IMR-90 (cell line): ENCODE measurements at regions not wholly inside any gene's neighbourhood (a gene's known extent, or its start where the extent isn't known, plus 50 kb on each side); places are given as distances from the start of the nearest gene placed in this dataset.

Experiments used
- ATAC-seq: fragments of 200-7000 bp; cut with Tn5 transposase; 2 replicates; pipeline ENCODE4 v1.9.1; 2020; ENCODE audit warnings: low read depth, mild to moderate bottlenecking, moderate library complexity
- BruUV-seq: library from RNA; stranded (reverse); fragments of 400-500 nt; replicated peaks from 2 replicates; lab custom pipeline; 2021; lab: Mats Ljungman, UMichigan
- CTCF ChIA-PET: fragments of 300-600 bp; formaldehyde crosslinking; extraction: SDS; loops from one replicate; lab custom pipeline; 2021; ENCODE audit warnings: antibody characterized with exemption; lab: Yijun Ruan, JAX
- POLR2A ChIA-PET: fragments of 300-600 bp; sonication (Branson Sonifier 250); formaldehyde crosslinking; loops from one replicate; lab custom pipeline; 2022; ENCODE audit warnings: antibody characterized with exemption; ENCODE audit not compliant: unreplicated experiment; lab: Charles Lee
- DNase-seq: peaks from one replicate; pipeline ENCODE4 v3.0.0; 2013
- H2AFZ ChIP-seq: replicated peaks from 2 replicates; pipeline ENCODE3; 2013; ENCODE audit warnings: low read length, mild to moderate bottlenecking; ENCODE audit not compliant: poor library complexity
- H2AK5ac ChIP-seq: 2 replicates; pipeline ENCODE4 v1.6.1; 2013; ENCODE audit warnings: low read depth, low read length, inconsistent platforms
- H2AK9ac ChIP-seq: replicated peaks from 2 replicates; pipeline ENCODE3; 2013; ENCODE audit warnings: mild to moderate bottlenecking, low read depth, low read length, moderate library complexity; ENCODE audit not compliant: poor library complexity
- H2BK120ac ChIP-seq: 2 replicates; pipeline ENCODE4 v1.6.1; 2013; ENCODE audit warnings: low read depth, low read length, inconsistent platforms
- H2BK15ac ChIP-seq: 3 replicates; pipeline ENCODE4 v1.6.1; 2013; ENCODE audit warnings: low read depth, low read length, inconsistent platforms
- H2BK20ac ChIP-seq: 2 replicates; pipeline ENCODE4 v1.6.1; 2013; ENCODE audit warnings: low read depth, mild to moderate bottlenecking, inconsistent platforms, low read length, moderate library complexity
- H2BK5ac ChIP-seq: 2 replicates; pipeline ENCODE4 v1.6.1; 2013; ENCODE audit warnings: mild to moderate bottlenecking, low read depth, low read length, inconsistent platforms; ENCODE audit not compliant: poor library complexity, severe bottlenecking
- H3K14ac ChIP-seq: replicated peaks from 2 replicates; pipeline ENCODE4 v1.6.1; 2013; ENCODE audit warnings: low read depth, low read length, inconsistent platforms
- H3K18ac ChIP-seq: 2 replicates; pipeline ENCODE4 v1.6.1; 2013; ENCODE audit warnings: low read depth, low read length, control low read depth
- H3K23ac ChIP-seq: 2 replicates; pipeline ENCODE4 v1.6.1; 2013; ENCODE audit warnings: low read depth, low read length, inconsistent platforms
- H3K27ac ChIP-seq: 2 replicates; pipeline ENCODE4 v1.5.1; 2013; ENCODE audit warnings: mild to moderate bottlenecking, control low read depth, low read length; ENCODE audit not compliant: insufficient read depth
- H3K27me3 ChIP-seq: 2 replicates; pipeline ENCODE4 v1.6.1; 2013; ENCODE audit warnings: low read length; ENCODE audit not compliant: control insufficient read depth, insufficient read depth
- H3K36me3 ChIP-seq: 2 replicates; pipeline ENCODE4 v1.6.1; 2013; ENCODE audit warnings: low read length, mixed read lengths; ENCODE audit not compliant: control insufficient read depth, insufficient read depth
- H3K4ac ChIP-seq: 2 replicates; pipeline ENCODE4 v1.6.1; 2013; ENCODE audit warnings: low read depth, low read length, inconsistent platforms
- H3K4me1 ChIP-seq: 2 replicates; pipeline ENCODE4 v1.6.1; 2013; ENCODE audit warnings: low read length, mixed read lengths; ENCODE audit not compliant: control insufficient read depth, insufficient read depth
- H3K4me2 ChIP-seq: 2 replicates; pipeline ENCODE4 v1.6.1; 2013; ENCODE audit warnings: low read depth, mild to moderate bottlenecking, control low read depth, low read length, moderate library complexity
- H3K4me3 ChIP-seq: 2 replicates; pipeline ENCODE4 v1.5.1; 2013; ENCODE audit warnings: low read depth, mild to moderate bottlenecking, control low read depth, low read length, moderate library complexity; ENCODE audit not compliant: insufficient read depth
- H3K56ac ChIP-seq: 2 replicates; pipeline ENCODE4 v1.6.1; 2013; ENCODE audit warnings: low read length, inconsistent platforms; ENCODE audit not compliant: insufficient read depth; ENCODE audit errors: extremely low read depth
- H3K79me1 ChIP-seq, 2 experiments: 2 replicates each; pipeline ENCODE4 v1.6.1; 2013; ENCODE audit warnings: low read length in 2 of 2, inconsistent platforms in 1 of 2, low read depth in 1 of 2
- H3K9ac ChIP-seq: 2 replicates; pipeline ENCODE4 v1.6.1; 2013; ENCODE audit warnings: low read depth, low read length, control low read depth
- H3K9me1 ChIP-seq: 2 replicates; pipeline ENCODE4 v1.6.1; 2013; ENCODE audit warnings: low read length, inconsistent platforms; ENCODE audit not compliant: insufficient read depth
- H3K9me3 ChIP-seq: 2 replicates; pipeline ENCODE4 v1.6.1; 2013; ENCODE audit warnings: low read length; ENCODE audit not compliant: control insufficient read depth, insufficient read depth
- H4K20me1 ChIP-seq: 2 replicates; pipeline ENCODE4 v1.6.1; 2013; ENCODE audit warnings: low read length, inconsistent platforms; ENCODE audit not compliant: insufficient read depth
- H4K5ac ChIP-seq: 2 replicates; pipeline ENCODE4 v1.6.1; 2013; ENCODE audit warnings: mild to moderate bottlenecking, low read depth, low read length, control low read depth
- H4K8ac ChIP-seq, 2 experiments: 2 replicates each; pipeline ENCODE4 v1.6.1; 2013; ENCODE audit warnings: low read depth in 2 of 2, low read length in 2 of 2, control low read depth in 1 of 2, inconsistent platforms in 1 of 2
- H4K91ac ChIP-seq: 2 replicates; pipeline ENCODE4 v1.6.1; 2013; ENCODE audit warnings: low read depth, low read length, inconsistent platforms; ENCODE audit not compliant: insufficient read depth
- CHD1 ChIP-seq: IDR thresholded peaks from 2 replicates; pipeline ENCODE4 v1.6.1; 2012; ENCODE audit warnings: low read depth, low read length, improper control_type of control experiment
- CTCF ChIP-seq: conservative IDR thresholded peaks from 2 replicates; pipeline ENCODE4 v1.5.1; 2012; ENCODE audit warnings: mild to moderate bottlenecking, low read depth, low read length, improper control_type of control experiment
- FOS ChIP-seq: fragments of 150-350 bp; IDR thresholded peaks from 2 replicates; pipeline ENCODE4 v1.6.1; 2016; ENCODE audit warnings: low read depth, low read length
- MAZ ChIP-seq: IDR thresholded peaks from 2 replicates; pipeline ENCODE4 v1.6.1; 2012; ENCODE audit warnings: low read depth, mild to moderate bottlenecking, low read length, improper control_type of control experiment, moderate library complexity, borderline replicate concordance
- MXI1 ChIP-seq: IDR thresholded peaks from 2 replicates; pipeline ENCODE4 v1.6.1; 2012; ENCODE audit warnings: low read depth, mild to moderate bottlenecking, low read length, moderate library complexity, borderline replicate concordance
- POLR2A ChIP-seq: IDR thresholded peaks from 2 replicates; pipeline ENCODE4 v1.6.1; 2012; ENCODE audit warnings: mild to moderate bottlenecking, low read depth, low read length
- RAD21 ChIP-seq: IDR thresholded peaks from 2 replicates; pipeline ENCODE4 v1.6.1; 2012; ENCODE audit warnings: low read length, improper control_type of control experiment
- RFX5 ChIP-seq: IDR thresholded peaks from 2 replicates; pipeline ENCODE4 v1.8.0; 2012; ENCODE audit warnings: low read depth, mild to moderate bottlenecking, low read length, moderate library complexity
- WGBS, 2 experiments: methylation state at CpG; one replicate each; pipeline versions ENCODE4 v1.1.5 to v1.1.7; 2013; ENCODE audit warnings: missing lambda C conversion rate in 2 of 2; ENCODE audit not compliant: insufficient read length in 1 of 2; ENCODE audit errors: extremely low coverage in 2 of 2; 5-methylcytosine and 5-hydroxymethylcytosine counted together
- dilution Hi-C: fragments of 300-500 bp; cut with HindIII; formaldehyde crosslinking; loops from one replicate; pipeline ENCODE4 v1.14.3; 2018; ENCODE audit warnings: low sequenced_read_pairs; ENCODE audit not compliant: unreplicated experiment
- in situ Hi-C: fragments of 300-500 bp; cut with MboI; formaldehyde crosslinking; loops from 3 replicates; pipeline ENCODE4 v1.14.3; 2019; ENCODE audit warnings: low sequenced_read_pairs, inconsistent platforms, mixed read lengths
- intact Hi-C: fragments of 100-400 bp; cut with micrococcal nuclease; formaldehyde crosslinking; loops from 2 replicates; pipeline ENCODE4 v1.10.0; 2022

- no peaks in the 10 kb centered on the region for H3K9me1 ChIP-seq
These were observed 172.5 kb downstream of the QDPR start for GRCh38 chr4:17339376-17339775.

More at GRCh38 chr4:17339376-17339775, 172.5 kb downstream of the QDPR start:
- Histone ChIP-seq H2AFZ (no peak overlapping the region), H2AK5ac (no peak overlapping the region), H3K56ac (no peak overlapping the region), H4K20me1 (no peaks in the 10 kb centered on the region), H3K36me3 (no peaks in the 10 kb centered on the region), H2BK20ac (no peak overlapping the region), H3K9ac (no peak overlapping the region), H3K14ac (no peak overlapping the region), H2AK9ac (no peak overlapping the region), H3K4me3 (no peak overlapping the region), H4K8ac (no peak overlapping the region), H4K5ac (no peak overlapping the region), H2BK15ac (no peak overlapping the region), H3K18ac (no peak overlapping the region), H3K4ac (no peak overlapping the region), H3K79me1 (no peaks in the 10 kb centered on the region), H4K91ac (no peak overlapping the region), H3K4me1 (no peaks in the 10 kb centered on the region), H3K27ac (no peak overlapping the region), H3K23ac (no peak overlapping the region), H3K27me3 (peaks cover 2% of the 10 kb centered on the region; the same call in 1 of the 2 replicates), H2BK5ac (no peak overlapping the region), H2BK120ac (no peak overlapping the region), H3K9me3 (no peaks in the 10 kb centered on the region), H3K4me2 (no peak overlapping the region)
- dilution Hi-C loops (no loop called here), intact Hi-C loops (no loop called here), in situ Hi-C loops (loop anchor here (10.0 kb wide), 1 partner anchor 825 kb away; no protein-coding TSS in a partner anchor)
- WGBS, 2 experiments, result 80% methylated on average over 1 of the region's 2 CpGs; no CpG with 5 or more reads in 1 of the 2 experiments
- DNase-seq, result no peak
- POLR2A ChIA-PET, result no interaction called here
- no peak for ATAC-seq
- no TSS peak for BruUV-seq
- no peak for TF ChIP-seq MAZ
- TF ChIP-seq CTCF, result no peak
- TF ChIP-seq RAD21, result no peak
- no peak for TF ChIP-seq RFX5
- no peak for TF ChIP-seq FOS
- TF ChIP-seq MXI1, result no peak
- TF ChIP-seq CHD1, result no peak
- no peak for TF ChIP-seq POLR2A
- CTCF ChIA-PET, result no interaction called here
